CD4-positive, CD25-positive, alpha-beta regulatory T cell (primary cell): ENCODE measurements at regions not wholly inside any gene's neighbourhood (a gene's known extent, or its start where the extent isn't known, plus 50 kb on each side); places are given as distances from the start of the nearest gene placed in this dataset.

Source experiments
- ATAC-seq, 2 donors: fragments of 150-1000 bp; cut with Tn5 transposase; one replicate each; pipeline ENCODE4 v1.10.0; 2021; ENCODE audit warnings: low read depth in 2 of 2, moderate number of reproducible peaks in 2 of 2, moderate library complexity in 1 of 2
- DNase-seq, 3 donors: peaks; one replicate each; pipeline versions ENCODE4 v3.0.0 to v3.0.0-alpha.2; 2012 to 2022; ENCODE audit warnings: mixed read lengths in 1 of 3
- H3K27ac ChIP-seq: one replicate; pipeline ENCODE4 v1.7.0; 2013; ENCODE audit warnings: mild to moderate bottlenecking, low read length; ENCODE audit not compliant: insufficient read depth, poor library complexity, severe bottlenecking
- H3K27me3 ChIP-seq: one replicate; pipeline ENCODE4 v1.7.0; 2013; ENCODE audit warnings: low read length; ENCODE audit not compliant: control insufficient read depth, insufficient read depth
- H3K36me3 ChIP-seq: one replicate; pipeline ENCODE4 v1.7.0; 2013; ENCODE audit warnings: mild to moderate bottlenecking, low read length, moderate library complexity; ENCODE audit not compliant: control insufficient read depth, insufficient read depth
- H3K4me1 ChIP-seq: 2 replicates; pipeline ENCODE4 v1.7.0; 2013; ENCODE audit warnings: mild to moderate bottlenecking, low read length; ENCODE audit not compliant: insufficient read depth, control insufficient read depth, poor library complexity, severe bottlenecking
- H3K4me3 ChIP-seq: one replicate; pipeline ENCODE4 v1.7.0; 2013; ENCODE audit warnings: low read depth, mild to moderate bottlenecking, low read length, moderate library complexity
- H3K9me3 ChIP-seq, 2 experiments: 1 replicate in 1 of 2; 2 replicates in 1 of 2; pipeline ENCODE4 v1.7.0; 2013; ENCODE audit warnings: low read length in 2 of 2, mild to moderate bottlenecking in 1 of 2, moderate library complexity in 1 of 2; ENCODE audit not compliant: control insufficient read depth in 2 of 2
- H3K27ac Mint-ChIP-seq, 3 donors: one replicate each; pipeline ENCODE4 v1.8.0; 2020 to 2022; ENCODE audit warnings: mild to moderate bottlenecking in 3 of 3, mixed read lengths in 3 of 3, moderate library complexity in 2 of 3
- H3K27me3 Mint-ChIP-seq: one replicate; pipeline ENCODE4 v1.8.0; 2022; ENCODE audit warnings: mild to moderate bottlenecking, mixed read lengths
- H3K36me3 Mint-ChIP-seq: one replicate; pipeline ENCODE4 v1.8.0; 2020; ENCODE audit warnings: mixed read lengths
- H3K4me1 Mint-ChIP-seq, 4 donors: one replicate each; pipeline ENCODE4 v1.8.0; 2020 to 2022; ENCODE audit warnings: mixed read lengths in 4 of 4, mild to moderate bottlenecking in 1 of 4
- H3K4me3 Mint-ChIP-seq, 4 donors: one replicate each; pipeline ENCODE4 v1.8.0; 2020 to 2022; ENCODE audit warnings: mild to moderate bottlenecking in 4 of 4, mixed read lengths in 4 of 4, moderate library complexity in 3 of 4
- H3K9me3 Mint-ChIP-seq, 7 donors: one replicate each; pipeline ENCODE4 v1.8.0; 2020 to 2022; ENCODE audit warnings: mixed read lengths in 7 of 7, mild to moderate bottlenecking in 3 of 7, moderate library complexity in 2 of 7

DNA sequence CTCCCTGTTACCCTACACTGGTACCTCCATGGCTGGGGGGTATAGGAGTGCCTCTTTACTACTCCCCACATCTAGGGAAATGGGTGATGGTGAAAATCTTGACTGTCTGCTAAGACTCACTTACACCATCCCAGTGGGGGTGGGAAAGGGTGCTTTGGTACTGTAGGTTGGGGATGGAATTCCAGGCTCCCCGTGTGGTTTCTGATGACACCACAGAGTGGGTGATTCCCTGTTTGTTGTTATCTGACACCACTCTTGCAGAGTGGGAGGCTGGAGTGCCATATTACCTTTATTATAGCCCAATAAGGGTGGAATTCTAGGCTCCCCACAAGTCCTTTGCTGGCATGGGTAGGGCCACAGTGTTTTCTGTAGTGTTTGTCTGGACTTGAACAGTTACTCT lies 264.6 kb upstream of the MAN1A1 start:
- Mint-ChIP-seq H3K4me1 (no peaks in the 10 kb centered on the region), H3K36me3 (no peaks in the 10 kb centered on the region), H3K9me3 (peaks cover 0 to 2% (median 0%) of the 10 kb centered on the region in 7 donors), H3K27me3 (peaks cover 19% of the 10 kb centered on the region), H3K27ac (no peak overlapping the region), H3K4me3 (no peak overlapping the region)
- DNase-seq (no peak), ATAC-seq (no peak)
- Histone ChIP-seq H3K9me3 (no peaks in the 10 kb centered on the region), H3K27me3 (peaks cover 4% of the 10 kb centered on the region), H3K27ac (no peak overlapping the region), H3K4me3 (no peak overlapping the region), H3K36me3 (no peaks in the 10 kb centered on the region), H3K4me1 (no peaks in the 10 kb centered on the region)

- Histone ChIP-seq H3K9me3 (no peaks in the 10 kb centered on the region), H3K4me3 (no peak overlapping the region), H3K36me3 (no peaks in the 10 kb centered on the region), H3K4me1 (no peaks in the 10 kb centered on the region), H3K27me3 (peaks cover 4% of the 10 kb centered on the region), H3K27ac (no peak overlapping the region)
- no peak overlapping the region for H3K4me3 Mint-ChIP-seq
- H3K4me1 Mint-ChIP-seq, result no peaks in the 10 kb centered on the region
- no peak overlapping the region for H3K27ac Mint-ChIP-seq
- no peak for DNase-seq
- no peak for ATAC-seq
- no peaks in the 10 kb centered on the region for H3K36me3 Mint-ChIP-seq
- peaks cover 0 to 2% (median 0%) of the 10 kb centered on the region in 7 donors for H3K9me3 Mint-ChIP-seq
- peaks cover 19% of the 10 kb centered on the region for H3K27me3 Mint-ChIP-seq
Observed at GRCh38 chr6:119612911-119613381, 263.4 kb upstream of the MAN1A1 start.

DNA sequence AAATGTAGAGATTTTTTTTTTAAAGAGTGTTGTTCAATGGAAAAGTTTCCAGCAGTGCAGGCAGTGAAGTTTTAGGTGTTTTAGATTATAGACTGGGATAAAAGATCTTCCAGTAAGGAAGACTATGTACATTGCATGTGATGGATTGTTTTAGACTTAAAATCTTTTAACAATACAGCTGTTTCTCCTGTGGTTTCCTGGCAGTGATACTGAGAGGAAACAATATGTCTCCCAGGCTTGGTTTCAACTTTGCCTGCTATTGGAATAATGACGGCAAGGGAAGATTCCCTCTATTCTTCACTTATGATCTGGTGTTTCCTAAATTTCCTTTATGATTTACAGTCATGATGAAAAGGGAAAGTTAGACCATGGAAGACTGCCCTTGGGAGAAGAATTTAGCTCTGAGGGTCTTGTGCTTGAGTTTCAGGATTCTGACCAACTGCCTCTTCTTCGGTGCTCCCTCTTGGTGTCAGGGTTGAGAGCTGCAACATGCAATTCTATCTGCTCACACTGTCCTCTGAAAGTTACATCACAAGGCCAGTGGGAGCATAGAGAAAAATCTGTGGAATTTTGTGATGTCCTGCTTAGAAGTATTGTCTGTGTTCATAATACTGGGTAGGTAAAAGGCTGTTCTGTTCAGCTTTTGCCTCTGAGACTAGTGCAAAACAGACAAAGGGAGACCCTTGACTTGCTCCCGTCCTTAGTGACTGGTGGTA lies 262.8 kb upstream of the MAN1A1 start:
- H3K9me3 Mint-ChIP-seq, result peaks cover 0 to 2% (median 0%) of the 10 kb centered on the region in 7 donors
- H3K36me3 ChIP-seq, result no peaks in the 10 kb centered on the region
- peaks cover 19% of the 10 kb centered on the region for H3K27me3 Mint-ChIP-seq
- ATAC-seq (no peak), DNase-seq (no peak)
- no peaks in the 10 kb centered on the region for H3K4me1 Mint-ChIP-seq
- no peak overlapping the region for H3K4me3 Mint-ChIP-seq
- H3K4me3 ChIP-seq, result no peak overlapping the region
- H3K9me3 ChIP-seq, result no peaks in the 10 kb centered on the region
- no peaks in the 10 kb centered on the region for H3K4me1 ChIP-seq
- H3K36me3 Mint-ChIP-seq, result no peaks in the 10 kb centered on the region
- peaks cover 4% of the 10 kb centered on the region for H3K27me3 ChIP-seq
- H3K27ac Mint-ChIP-seq, result no peak overlapping the region
- H3K27ac ChIP-seq, result no peak overlapping the region

- peak overlapping the region in 1 of 3 donors; percentile 15 for H3K27ac Mint-ChIP-seq
- Histone ChIP-seq H3K4me1 (no peaks in the 10 kb centered on the region), H3K36me3 (no peaks in the 10 kb centered on the region), H3K27me3 (peaks cover 2% of the 10 kb centered on the region), H3K4me3 (no peak overlapping the region), H3K9me3 (no peaks in the 10 kb centered on the region), H3K27ac (no peak overlapping the region)
- no peak for DNase-seq
- no peaks in the 10 kb centered on the region for H3K36me3 Mint-ChIP-seq
- H3K4me1 Mint-ChIP-seq, result no peaks in the 10 kb centered on the region
- ATAC-seq, result no peak
- peaks cover 0 to 5% (median 0%) of the 10 kb centered on the region in 7 donors for H3K9me3 Mint-ChIP-seq
- peaks cover 12% of the 10 kb centered on the region for H3K27me3 Mint-ChIP-seq
- H3K4me3 Mint-ChIP-seq, result no peak overlapping the region
Observed at GRCh38 chr6:119610754-119611153, 261.2 kb upstream of the MAN1A1 start.

DNA sequence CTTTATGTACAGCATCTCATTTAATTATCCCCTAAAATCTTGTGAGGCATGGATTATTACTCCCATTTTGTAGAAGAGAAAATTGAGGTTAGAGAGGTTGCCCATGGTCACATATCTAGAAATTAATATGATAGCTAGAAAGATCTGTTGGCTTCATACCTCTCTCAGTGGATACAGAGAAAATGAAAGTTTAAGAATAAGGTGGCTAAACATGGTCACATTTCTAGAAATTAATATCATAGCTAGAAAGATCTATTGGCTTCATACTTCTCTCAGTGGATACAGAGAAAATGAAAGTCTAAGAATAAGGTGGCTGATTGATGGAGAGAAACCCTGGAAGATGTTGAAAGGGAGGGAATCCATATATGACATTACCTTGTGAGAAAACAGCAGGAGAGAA lies 260.7 kb upstream of the MAN1A1 start:
- no peaks in the 10 kb centered on the region for H3K9me3 ChIP-seq
- DNase-seq (no peak), ATAC-seq (no peak)
- Mint-ChIP-seq H3K36me3 (no peaks in the 10 kb centered on the region), H3K27ac (no peak overlapping the region), H3K27me3 (peaks cover 12% of the 10 kb centered on the region), H3K4me1 (no peaks in the 10 kb centered on the region), H3K4me3 (no peak overlapping the region), H3K9me3 (peaks cover 0 to 4% (median 0%) of the 10 kb centered on the region in 7 donors)
- H3K27ac ChIP-seq, result no peak overlapping the region
- H3K27me3 ChIP-seq, result peaks cover 2% of the 10 kb centered on the region
- no peaks in the 10 kb centered on the region for H3K4me1 ChIP-seq
- H3K36me3 ChIP-seq, result no peaks in the 10 kb centered on the region
- H3K4me3 ChIP-seq, result no peak overlapping the region

GRCh38 chr6:119609865-119610264 lies 260.3 kb upstream of the MAN1A1 start:
- Histone ChIP-seq H3K4me3 (no peak overlapping the region), H3K36me3 (no peaks in the 10 kb centered on the region), H3K4me1 (no peaks in the 10 kb centered on the region), H3K27ac (no peak overlapping the region), H3K27me3 (peaks cover 2% of the 10 kb centered on the region), H3K9me3 (no peaks in the 10 kb centered on the region)
- H3K36me3 Mint-ChIP-seq, result no peaks in the 10 kb centered on the region
- no peaks in the 10 kb centered on the region for H3K4me1 Mint-ChIP-seq
- no peak overlapping the region for H3K4me3 Mint-ChIP-seq
- DNase-seq (no peak), ATAC-seq (no peak)
- H3K27ac Mint-ChIP-seq, result no peak overlapping the region
- H3K9me3 Mint-ChIP-seq, result peaks cover 0 to 4% (median 0%) of the 10 kb centered on the region in 7 donors
- peaks cover 12% of the 10 kb centered on the region for H3K27me3 Mint-ChIP-seq

DNA sequence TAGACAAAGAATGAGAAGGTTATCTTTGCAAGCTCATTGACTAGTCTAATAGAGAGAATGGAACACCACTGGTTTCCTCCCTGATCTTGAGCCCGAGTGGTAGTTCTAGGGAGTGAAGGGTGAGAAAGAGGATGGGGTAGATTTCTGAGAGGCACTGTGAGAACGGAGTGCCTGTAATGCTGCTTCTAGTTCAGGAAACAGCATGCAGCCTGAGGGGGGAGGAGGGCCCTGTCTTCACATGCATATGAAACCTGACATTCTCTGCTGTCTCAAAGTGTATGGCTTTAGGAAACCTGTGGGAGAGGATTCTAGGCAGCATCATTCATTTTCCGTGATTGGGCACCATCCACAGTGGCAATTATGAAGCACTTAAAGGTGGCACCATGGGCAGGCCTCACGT lies 259.4 kb upstream of the MAN1A1 start:
- H3K4me1 ChIP-seq, result no peaks in the 10 kb centered on the region
- Mint-ChIP-seq H3K27ac (no peak overlapping the region), H3K27me3 (peaks cover 12% of the 10 kb centered on the region), H3K36me3 (no peaks in the 10 kb centered on the region), H3K9me3 (peaks cover 0 to 4% (median 0%) of the 10 kb centered on the region in 7 donors), H3K4me1 (no peaks in the 10 kb centered on the region), H3K4me3 (no peak overlapping the region)
- H3K36me3 ChIP-seq, result no peaks in the 10 kb centered on the region
- H3K27ac ChIP-seq, result no peak overlapping the region
- peaks cover 2% of the 10 kb centered on the region for H3K27me3 ChIP-seq
- H3K4me3 ChIP-seq, result no peak overlapping the region
- no peak for DNase-seq
- no peaks in the 10 kb centered on the region for H3K9me3 ChIP-seq
- ATAC-seq, result no peak

DNA sequence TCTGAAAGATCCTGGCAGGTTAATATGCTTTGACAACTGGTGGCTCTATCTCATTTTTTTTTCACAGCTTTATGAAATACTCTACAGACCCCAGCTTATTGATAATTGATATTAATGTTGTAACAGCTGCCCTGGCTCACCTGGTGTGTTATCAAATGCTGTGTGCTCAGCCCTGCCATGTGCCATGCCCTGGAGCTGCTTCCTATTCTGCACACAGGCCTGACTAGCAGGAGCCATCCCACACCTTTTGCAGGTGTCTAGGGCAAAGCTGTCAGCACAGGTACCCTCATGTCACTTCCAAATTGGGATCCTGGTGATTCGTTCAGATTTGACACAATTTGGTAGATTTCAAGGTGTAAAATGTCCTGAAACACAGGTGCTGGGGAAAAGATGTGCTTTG lies 254.6 kb upstream of the MAN1A1 start:
- no peaks in the 10 kb centered on the region for H3K4me1 Mint-ChIP-seq
- no peaks in the 10 kb centered on the region for H3K36me3 Mint-ChIP-seq
- Histone ChIP-seq H3K4me1 (no peaks in the 10 kb centered on the region), H3K9me3 (no peaks in the 10 kb centered on the region), H3K27ac (no peak overlapping the region), H3K27me3 (no peaks in the 10 kb centered on the region), H3K4me3 (no peak overlapping the region), H3K36me3 (no peaks in the 10 kb centered on the region)
- DNase-seq (no peak), ATAC-seq (no peak)
- H3K27ac Mint-ChIP-seq, result no peak overlapping the region
- H3K27me3 Mint-ChIP-seq, result no peaks in the 10 kb centered on the region
- no peak overlapping the region for H3K4me3 Mint-ChIP-seq
- peaks cover 0 to 3% (median 0%) of the 10 kb centered on the region in 7 donors for H3K9me3 Mint-ChIP-seq
